C4-2B (cell line): ENCODE measurements at regions not wholly inside any gene's neighbourhood (a gene's known extent, or its start where the extent isn't known, plus 50 kb on each side); places are given as distances from the start of the nearest gene placed in this dataset.

Experiments
- CTCF ChIP-seq: fragments of 450-650 bp; conservative IDR thresholded peaks from 2 replicates; pipeline ENCODE4 v1.5.1; 2017; ENCODE audit warnings: mild to moderate bottlenecking
- ZFX ChIP-seq: fragments of 450-650 bp; IDR thresholded peaks from 2 replicates; pipeline ENCODE4 v1.6.1; 2017

GRCh38 chr7:13169356-13169755, 481.9 kb downstream of the ARL4A start:
- TF ChIP-seq CTCF (no peak), ZFX (no peak)
